K562 (cell line): ENCODE measurements at regions not wholly inside any gene's neighbourhood (a gene's known extent, or its start where the extent isn't known, plus 50 kb on each side); places are given as distances from the start of the nearest gene placed in this dataset.
A peak's percentile ranks its signal among the peaks of the same experiment; 100 is the strongest.

ENCODE experiments used
- BRD4 ChIP-seq: fragments of 200-600 bp; sonication (generic); IDR thresholded peaks from 2 replicates; pipeline ENCODE4 v1.6.1; 2017; ENCODE audit warnings: inconsistent platforms
- CCAR2 ChIP-seq: fragments of 200-400 bp; formaldehyde crosslinking; IDR thresholded peaks from 2 replicates; pipeline ENCODE4 v1.6.1; 2017; ENCODE audit warnings: mild to moderate bottlenecking, low read depth, low read length
- CHD4 ChIP-seq: fragments of 200-600 bp; sonication (generic); IDR thresholded peaks from 3 replicates; pipeline ENCODE4 v1.6.1; 2012; ENCODE audit warnings: low read depth, mild to moderate bottlenecking, mixed read lengths, low read length, inconsistent platforms; ENCODE audit not compliant: insufficient read depth, insufficient replicate concordance, poor library complexity, severe bottlenecking
- FOS ChIP-seq: IDR thresholded peaks from 3 replicates; pipeline ENCODE4 v1.6.1; 2011; ENCODE audit not compliant: insufficient read length; ENCODE audit errors: extremely low read depth
- GABPB2 ChIP-seq: fragments of 250-450 bp; sonication (Bioruptor Pico); conservative IDR thresholded peaks from 2 replicates; pipeline ENCODE4 v1.5.1; 2021; ENCODE audit warnings: mild to moderate bottlenecking
- HEY1 ChIP-seq: fragments of 250-450 bp; sonication (Bioruptor Pico); IDR thresholded peaks from 2 replicates; pipeline ENCODE4 v1.5.0; 2020; ENCODE audit warnings: mild to moderate bottlenecking, moderate library complexity, borderline replicate concordance
- KDM5B ChIP-seq: fragments of 200-600 bp; sonication (generic); IDR thresholded peaks from 2 replicates; pipeline ENCODE4 v1.6.1; 2012; ENCODE audit warnings: low read depth, mild to moderate bottlenecking, moderate library complexity, low read length, control low read depth, inconsistent platforms; ENCODE audit not compliant: insufficient replicate concordance
- L3MBTL2 ChIP-seq: fragments of 450-650 bp; IDR thresholded peaks from 2 replicates; pipeline ENCODE4 v1.6.1; 2016; ENCODE audit warnings: mild to moderate bottlenecking, moderate library complexity
- MCM2 ChIP-seq: fragments of 450-650 bp; IDR thresholded peaks from 2 replicates; pipeline ENCODE4 v1.6.1; 2017; ENCODE audit warnings: low read depth, mild to moderate bottlenecking
- MTA1 ChIP-seq: fragments of 450-650 bp; IDR thresholded peaks from 2 replicates; pipeline ENCODE4 v1.6.1; 2017; ENCODE audit warnings: borderline replicate concordance
- NFE2L1 ChIP-seq: fragments of 450-650 bp; IDR thresholded peaks from 2 replicates; pipeline ENCODE4 v1.6.1; 2016; ENCODE audit warnings: missing genetic modification characterization, low read depth, mild to moderate bottlenecking, missing compliant biosample characterization, moderate library complexity, borderline replicate concordance
- NFRKB ChIP-seq: fragments of 450-650 bp; IDR thresholded peaks from 2 replicates; pipeline ENCODE4 v1.6.1; 2016; ENCODE audit warnings: low read depth
- NFYB ChIP-seq: IDR thresholded peaks from 2 replicates; pipeline ENCODE4 v1.6.1; 2011; ENCODE audit warnings: mild to moderate bottlenecking, moderate library complexity; ENCODE audit not compliant: insufficient read length; ENCODE audit errors: extremely low read depth
- NR2F6 ChIP-seq: fragments of 450-650 bp; formaldehyde crosslinking; IDR thresholded peaks from 2 replicates; pipeline ENCODE4 v1.4.0; 2020; ENCODE audit warnings: mild to moderate bottlenecking
- RB1 ChIP-seq: fragments of 450-650 bp; IDR thresholded peaks from 2 replicates; pipeline ENCODE4 v1.6.1; 2017; ENCODE audit warnings: low read depth, mild to moderate bottlenecking
- RUNX1 ChIP-seq: sonication (generic); IDR thresholded peaks from 2 replicates; pipeline ENCODE4 v1.6.1; 2016; ENCODE audit warnings: antibody characterized with exemption, low read depth
- SAP30 ChIP-seq: fragments of 200-600 bp; sonication (generic); IDR thresholded peaks from 2 replicates; pipeline ENCODE4 v1.6.1; 2012; ENCODE audit warnings: borderline replicate concordance, low read depth, mild to moderate bottlenecking, moderate library complexity, low read length, control low read depth, inconsistent platforms; ENCODE audit not compliant: insufficient read depth, poor library complexity, severe bottlenecking
- TAF9B ChIP-seq: fragments of 450-650 bp; IDR thresholded peaks from 2 replicates; pipeline ENCODE4 v1.6.1; 2018; ENCODE audit warnings: mild to moderate bottlenecking; ENCODE audit not compliant: partially characterized antibody
- TSC22D4 ChIP-seq: fragments of 450-650 bp; IDR thresholded peaks from 2 replicates; pipeline ENCODE4 v1.6.1; 2016; ENCODE audit warnings: missing genetic modification characterization, missing biosample characterization, control low read depth
- ZKSCAN8 ChIP-seq: fragments of 200-800 bp; sonication (Bioruptor generic); IDR thresholded peaks from 2 replicates; pipeline ENCODE4 v1.6.1; 2016; ENCODE audit warnings: missing genetic modification characterization, missing compliant biosample characterization
- ZNF146 ChIP-seq: IDR thresholded peaks from one replicate; pipeline ENCODE4 v1.6.1; 2018; ENCODE audit warnings: missing compliant biosample characterization; ENCODE audit not compliant: unreplicated experiment
- ZNF175 ChIP-seq: fragments of 200-800 bp; sonication (Bioruptor generic); IDR thresholded peaks from 2 replicates; pipeline ENCODE4 v1.6.1; 2016; ENCODE audit warnings: low read depth, mild to moderate bottlenecking, missing genetic modification characterization, missing compliant biosample characterization
- ZNF311 ChIP-seq: fragments of 250-450 bp; sonication (Bioruptor Pico); IDR thresholded peaks from 2 replicates; pipeline ENCODE4 v1.4.0; 2020; ENCODE audit warnings: mild to moderate bottlenecking, moderate library complexity
- TF ChIP-seq, protein P1 (sequence below): fragments of 450-650 bp; formaldehyde crosslinking; IDR thresholded peaks from 2 replicates; pipeline ENCODE4 v1.4.0; 2020; ENCODE audit warnings: mild to moderate bottlenecking, moderate library complexity
- TF ChIP-seq, protein P2 (sequence below): sonication (generic); formaldehyde crosslinking; IDR thresholded peaks from 2 replicates; pipeline ENCODE4 v1.5.0; 2020; ENCODE audit warnings: missing genetic modification reagents
- TF ChIP-seq, protein P3 (sequence below): fragments of 250-450 bp; sonication (Bioruptor Pico); IDR thresholded peaks from 2 replicates; pipeline ENCODE4 v1.8.0; 2022; ENCODE audit warnings: moderate library complexity, mild to moderate bottlenecking, inconsistent platforms

DNA sequence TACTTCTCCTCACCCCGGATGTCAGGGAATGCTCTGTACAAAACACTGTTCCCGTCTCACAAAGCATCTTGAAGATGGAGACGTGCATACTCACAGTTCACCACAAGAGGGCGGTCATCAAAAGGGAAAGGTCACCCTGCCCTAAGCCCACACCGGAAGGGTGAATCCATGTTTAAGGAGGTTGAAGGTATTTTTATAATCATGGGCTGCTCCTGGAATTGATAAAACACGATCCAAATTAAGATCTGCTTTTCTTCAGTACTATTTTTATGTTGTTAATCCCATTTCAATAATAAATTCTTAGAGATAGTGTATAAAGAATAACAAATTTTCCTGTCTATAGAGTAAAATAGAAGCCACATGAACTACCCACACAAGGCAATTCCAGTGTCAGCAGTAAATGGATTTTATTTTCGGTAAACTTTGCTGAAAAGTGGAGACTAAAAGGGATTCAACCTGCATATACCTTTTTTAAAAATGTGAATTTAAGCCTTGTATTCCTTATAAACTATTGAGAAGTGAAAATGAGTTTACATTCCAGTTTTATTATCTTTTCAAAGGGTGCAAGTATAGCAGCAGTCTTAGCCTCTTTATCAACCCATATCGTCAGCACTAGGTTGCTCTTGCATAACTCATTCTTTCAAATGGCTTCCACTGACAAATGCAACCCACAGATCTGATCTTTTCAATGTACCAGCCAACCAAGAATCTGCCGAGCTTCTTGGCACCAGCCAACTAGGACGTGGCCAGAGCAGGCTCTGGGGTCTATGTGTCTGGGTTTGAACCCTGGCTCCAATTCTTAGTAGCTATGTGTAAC, 79.7 kb upstream of the MBOAT1 start (continued):
- TF ChIP-seq NFE2L1 (tag): no peak
- no peak for TF ChIP-seq BRD4
- no peak for TF ChIP-seq ZNF146 (CRISPR knock-in tag)
- no peak for TF ChIP-seq ZNF175
- TF ChIP-seq MTA1: no peak
- peak; percentile 48; the same call in 1 of the 2 replicates for TF ChIP-seq L3MBTL2
- peak; percentile 54 for TF ChIP-seq RB1
- TF ChIP-seq ZNF311 (CRISPR knock-in tag): no peak
- no peak for TF ChIP-seq SAP30
- TF ChIP-seq KDM5B: no peak
- no peak for TF ChIP-seq HEY1
- TF ChIP-seq TAF9B: no peak
- no peak for TF ChIP-seq GABPB2 (CRISPR knock-in tag)
- TF ChIP-seq TSC22D4 (tag): no peak
- no peak for TF ChIP-seq NFRKB
- TF ChIP-seq RUNX1: no peak
- TF ChIP-seq, protein P1, sequence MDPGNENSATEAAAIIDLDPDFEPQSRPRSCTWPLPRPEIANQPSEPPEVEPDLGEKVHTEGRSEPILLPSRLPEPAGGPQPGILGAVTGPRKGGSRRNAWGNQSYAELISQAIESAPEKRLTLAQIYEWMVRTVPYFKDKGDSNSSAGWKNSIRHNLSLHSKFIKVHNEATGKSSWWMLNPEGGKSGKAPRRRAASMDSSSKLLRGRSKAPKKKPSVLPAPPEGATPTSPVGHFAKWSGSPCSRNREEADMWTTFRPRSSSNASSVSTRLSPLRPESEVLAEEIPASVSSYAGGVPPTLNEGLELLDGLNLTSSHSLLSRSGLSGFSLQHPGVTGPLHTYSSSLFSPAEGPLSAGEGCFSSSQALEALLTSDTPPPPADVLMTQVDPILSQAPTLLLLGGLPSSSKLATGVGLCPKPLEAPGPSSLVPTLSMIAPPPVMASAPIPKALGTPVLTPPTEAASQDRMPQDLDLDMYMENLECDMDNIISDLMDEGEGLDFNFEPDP: no peak
- no peak for TF ChIP-seq NR2F6
- TF ChIP-seq CHD4: no peak
- TF ChIP-seq, protein P2, sequence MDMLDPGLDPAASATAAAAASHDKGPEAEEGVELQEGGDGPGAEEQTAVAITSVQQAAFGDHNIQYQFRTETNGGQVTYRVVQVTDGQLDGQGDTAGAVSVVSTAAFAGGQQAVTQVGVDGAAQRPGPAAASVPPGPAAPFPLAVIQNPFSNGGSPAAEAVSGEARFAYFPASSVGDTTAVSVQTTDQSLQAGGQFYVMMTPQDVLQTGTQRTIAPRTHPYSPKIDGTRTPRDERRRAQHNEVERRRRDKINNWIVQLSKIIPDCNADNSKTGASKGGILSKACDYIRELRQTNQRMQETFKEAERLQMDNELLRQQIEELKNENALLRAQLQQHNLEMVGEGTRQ: no peak
- TF ChIP-seq MCM2: no peak
- TF ChIP-seq, protein P3, sequence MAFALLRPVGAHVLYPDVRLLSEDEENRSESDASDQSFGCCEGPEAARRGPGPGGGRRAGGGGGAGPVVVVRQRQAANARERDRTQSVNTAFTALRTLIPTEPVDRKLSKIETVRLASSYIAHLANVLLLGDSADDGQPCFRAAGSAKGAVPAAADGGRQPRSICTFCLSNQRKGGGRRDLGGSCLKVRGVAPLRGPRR: no peak
- TF ChIP-seq ZKSCAN8: no peak
- TF ChIP-seq FOS: no peak
- TF ChIP-seq CCAR2: no peak
- no peak for TF ChIP-seq NFYB
